ENCODE measurements at regions not wholly inside any gene's neighbourhood (a gene's known extent, or its start where the extent isn't known, plus 50 kb on each side); places are given as distances from the start of the nearest gene placed in this dataset.

- no peak overlapping the region for H3K9ac ChIP-seq (ENCODE audit: control insufficient read depth, insufficient read depth, low read length)
- no peaks in the 10 kb centered on the region for H3K27me3 ChIP-seq (replicated peaks in 1 of 2; ENCODE audit: control insufficient read depth in 2 of 2, insufficient read depth in 2 of 2, low read length in 1 of 2)
- in situ Hi-C loops (cut with MboI), result loop anchor here (10.0 kb wide), 1 partner anchor 948 kb away; no protein-coding TSS in a partner anchor
- H3K27ac ChIP-seq (ENCODE audit: control insufficient read depth, insufficient read depth), result no peak overlapping the region
- no TSS peak for BruUV-seq (replicated peaks)
- SMC1A ChIA-PET (ENCODE audit: uncharacterized antibody, unreplicated experiment), result no interaction called here
- 0% methylated on average over 1 of the region's 1 CpG for WGBS (ENCODE audit: insufficient coverage, insufficient replicate concordance, low lambda C conversion rate, missing lambda C conversion rate)
- intact Hi-C loops (cut with micrococcal nuclease; ENCODE audit: unreplicated experiment), result no loop called here
- CTCF ChIA-PET, result interaction anchor here (3.5 kb wide), 1 partner anchor 953 kb away, joined by 15 read pairs; no protein-coding TSS in a partner anchor
- FAIRE-seq (no peak), DNase-seq (ENCODE audit: low read depth, low spot score) (no peak), ATAC-seq (no peak)
- H3K79me2 ChIP-seq (ENCODE audit: control insufficient read depth, insufficient read depth, low read length), result no peaks in the 10 kb centered on the region
- RAD21 ChIA-PET (ENCODE audit: unreplicated experiment), result no interaction called here
- TF ChIP-seq SMC3 (IDR thresholded peaks at IDR 0.05; ENCODE audit: borderline replicate concordance, low read length) (peak; percentile 31; the same call in 1 of the 2 replicates), ZBTB4 (CRISPR knock-in tag; IDR thresholded peaks at IDR 0.05) (no peak), RAD21 (IDR thresholded peaks at IDR 0.05; ENCODE audit: insufficient read depth, low read depth, low read length) (0 out of 2 replicates have a peak, but pooled peaks have one; percentile 18)
- H3K36me3 ChIP-seq (ENCODE audit: control insufficient read depth in 2 of 2, insufficient read depth in 2 of 2, low read length in 1 of 2), result no peaks in the 10 kb centered on the region
- no peaks in the 10 kb centered on the region for H4K20me1 ChIP-seq (ENCODE audit: control insufficient read depth, insufficient read depth)
- no peaks in the 10 kb centered on the region for H3K4me1 ChIP-seq (ENCODE audit: control insufficient read depth, insufficient read depth, low read length)
- POLR2A ChIA-PET, result no interaction called here
- H3K9me3 ChIP-seq (replicated peaks; ENCODE audit: control insufficient read depth, insufficient read depth, low read length), result no peaks in the 10 kb centered on the region
- no peak overlapping the region for H3K4me3 ChIP-seq
- H2AFZ ChIP-seq (ENCODE audit: control insufficient read depth, low read depth, low read length), result no peak overlapping the region
- no peak overlapping the region for H3K4me2 ChIP-seq (ENCODE audit: control insufficient read depth, insufficient read depth)
Observed at GRCh38 chr4:59247032-59247431, 1953.1 kb upstream of the ADGRL3 start.

- no peaks in the 10 kb centered on the region for H3K79me2 ChIP-seq (ENCODE audit: control insufficient read depth, insufficient read depth, low read length)
- ChIA-PET SMC1A (ENCODE audit: uncharacterized antibody, unreplicated experiment) (interaction anchor here (0.7 to 1.2 kb wide), 2 partner anchors 12 to 671 kb away, joined by 3 read pairs; no protein-coding TSS in a partner anchor), CTCF (interaction anchor here (0.7 to 3.5 kb wide), 3 partner anchors 19 to 952 kb away, joined by 3 to 15 read pairs (median 4); no protein-coding TSS in a partner anchor), RAD21 (ENCODE audit: unreplicated experiment) (interaction anchor here (1.0 to 1.4 kb wide), 2 partner anchors 68 to 951 kb away, joined by 3 read pairs; no protein-coding TSS in a partner anchor), POLR2A (no interaction called here)
- no peak overlapping the region for H3K4me3 ChIP-seq
- WGBS (ENCODE audit: insufficient coverage, insufficient replicate concordance, low lambda C conversion rate, missing lambda C conversion rate), result 0% methylated on average over 1 of the region's 1 CpG
- in situ Hi-C loops (cut with MboI) (loop anchor here (10.0 kb wide), 1 partner anchor 946 kb away; no protein-coding TSS in a partner anchor), intact Hi-C loops (cut with micrococcal nuclease; ENCODE audit: unreplicated experiment) (loop anchor here (2.0 kb wide), 1 partner anchor 952 kb away; no protein-coding TSS in a partner anchor)
- no peaks in the 10 kb centered on the region for H3K9me3 ChIP-seq (replicated peaks; ENCODE audit: control insufficient read depth, insufficient read depth, low read length)
- no peak overlapping the region for H3K27ac ChIP-seq (ENCODE audit: control insufficient read depth, insufficient read depth)
- ATAC-seq, result no peak
- H3K27me3 ChIP-seq (replicated peaks in 1 of 2; ENCODE audit: control insufficient read depth in 2 of 2, insufficient read depth in 2 of 2, low read length in 1 of 2), result no peaks in the 10 kb centered on the region
- H3K36me3 ChIP-seq (ENCODE audit: control insufficient read depth in 2 of 2, insufficient read depth in 2 of 2, low read length in 1 of 2), result no peaks in the 10 kb centered on the region
- H3K4me1 ChIP-seq (ENCODE audit: control insufficient read depth, insufficient read depth, low read length), result no peaks in the 10 kb centered on the region
- no peak for DNase-seq (ENCODE audit: low read depth, low spot score)
- no peak overlapping the region for H3K4me2 ChIP-seq (ENCODE audit: control insufficient read depth, insufficient read depth)
- BruUV-seq (replicated peaks), result no TSS peak
- no peak overlapping the region for H3K9ac ChIP-seq (ENCODE audit: control insufficient read depth, insufficient read depth, low read length)
- no peak overlapping the region for H2AFZ ChIP-seq (ENCODE audit: control insufficient read depth, low read depth, low read length)
- FAIRE-seq, result no peak
- no peaks in the 10 kb centered on the region for H4K20me1 ChIP-seq (ENCODE audit: control insufficient read depth, insufficient read depth)
- TF ChIP-seq RBBP5 (conservative IDR thresholded peaks at IDR 0.05) (no peak), PAX5 (IDR thresholded peaks at IDR 0.05; ENCODE audit: borderline replicate concordance, low read depth, low read length) (no peak), DPF2 (IDR thresholded peaks at IDR 0.05) (no peak), MLLT1 (IDR thresholded peaks at IDR 0.05) (no peak), HDAC6 (IDR thresholded peaks at IDR 0.05; ENCODE audit: unreplicated experiment) (no peak), MYB (IDR thresholded peaks at IDR 0.05; ENCODE audit: borderline replicate concordance, low read depth, low read length) (no peak), PML (IDR thresholded peaks at IDR 0.05; ENCODE audit: low read length) (no peak), RAD21 (IDR thresholded peaks at IDR 0.05; ENCODE audit: insufficient read depth, low read depth, low read length) (no peak), RUNX3 (IDR thresholded peaks at IDR 0.05; ENCODE audit: low read length) (no peak), YBX1 (IDR thresholded peaks at IDR 0.05) (no peak), USF1 (IDR thresholded peaks at IDR 0.05; ENCODE audit: borderline replicate concordance, extremely low read length, insufficient read depth, low read depth, low read length) (no peak)
Observed at GRCh38 chr4:59248313-59248712, 1951.8 kb upstream of the ADGRL3 start.

Data from GM12878 (cell line).